HG02840 (cell line): ENCODE measurements at regions not wholly inside any gene's neighbourhood (a gene's known extent, or its start where the extent isn't known, plus 50 kb on each side); places are given as distances from the start of the nearest gene placed in this dataset.
"Not testable (repeated sequence)": the region's sequence is repeated elsewhere in the genome, so short reads cannot be mapped to it uniquely, and the experiment has no call there.

Source experiments
- ATAC-seq: cut with Tn5 transposase; IDR thresholded peaks from one replicate; pipeline ENCODE4 v1.9.1; 2021; ENCODE audit warnings: mild to moderate bottlenecking, moderate library complexity, moderate number of reproducible peaks; ENCODE audit not compliant: unreplicated experiment, low FRiP score

GRCh38 chr13:65460136-65460535 is 1770.0 kb downstream of the PCDH9 start:
- ATAC-seq: no peak

GRCh38 chr13:65456150-65456912 is 1773.8 kb downstream of the PCDH9 start:
- ATAC-seq: no peak

- no peak for ATAC-seq
Observed at GRCh38 chr13:65454403-65454802, 1775.7 kb downstream of the PCDH9 start.

- no peak for ATAC-seq
Observed at GRCh38 chr13:65453982-65454381, 1776.2 kb downstream of the PCDH9 start.

GRCh38 chr13:65445340-65445739 is 1784.8 kb downstream of the PCDH9 start:
- ATAC-seq: no peak

GRCh38 chr13:65435590-65435989 is 1794.5 kb downstream of the PCDH9 start:
- ATAC-seq: no peak

GRCh38 chr13:65417953-65418352 is 1812.2 kb downstream of the PCDH9 start:
- no peak for ATAC-seq

- no peak for ATAC-seq
Observed at GRCh38 chr13:65416784-65417183, 1813.4 kb downstream of the PCDH9 start.

- no peak for ATAC-seq
Observed at GRCh38 chr13:65414187-65414586, 1815.9 kb downstream of the PCDH9 start.

GRCh38 chr13:65411521-65411920 is 1818.6 kb downstream of the PCDH9 start:
- no peak for ATAC-seq

- ATAC-seq: no peak
Observed at GRCh38 chr13:65410791-65411190, 1819.3 kb downstream of the PCDH9 start.

GRCh38 chr13:65401315-65401714 is 1828.8 kb downstream of the PCDH9 start:
- no peak for ATAC-seq

- no peak for ATAC-seq
Observed at GRCh38 chr13:65400702-65401101, 1829.4 kb downstream of the PCDH9 start.

GRCh38 chr13:65387743-65388347 is 1842.3 kb downstream of the PCDH9 start:
- no peak for ATAC-seq

GRCh38 chr13:65378943-65379519 is 1851.1 kb downstream of the PCDH9 start:
- no peak for ATAC-seq

- ATAC-seq: no peak
Observed at GRCh38 chr13:65378484-65378883, 1851.7 kb downstream of the PCDH9 start.

GRCh38 chr13:65368832-65369231 is 1861.3 kb downstream of the PCDH9 start:
- no peak for ATAC-seq

GRCh38 chr13:65353951-65354350 is 1876.2 kb downstream of the PCDH9 start:
- ATAC-seq: no peak

GRCh38 chr13:65353150-65353549 is 1877.0 kb downstream of the PCDH9 start:
- not testable (repeated sequence) for ATAC-seq

- ATAC-seq: no peak
Observed at GRCh38 chr13:65347420-65348030, 1882.6 kb downstream of the PCDH9 start.

- ATAC-seq: no peak
Observed at GRCh38 chr13:65343898-65344663, 1886.1 kb downstream of the PCDH9 start.
